HG02759 (cell line): ENCODE measurements at regions not wholly inside any gene's neighbourhood (a gene's known extent, or its start where the extent isn't known, plus 50 kb on each side); places are given as distances from the start of the nearest gene placed in this dataset.
A peak's percentile ranks its signal among the peaks of the same experiment; 100 is the strongest.

Source experiments
- ATAC-seq: cut with Tn5 transposase; IDR thresholded peaks from one replicate; pipeline ENCODE4 v1.9.1; 2021; ENCODE audit warnings: mild to moderate bottlenecking, moderate library complexity; ENCODE audit not compliant: unreplicated experiment

- ATAC-seq: no peak
Observed at GRCh38 chrY:8553614-8554013, 783.6 kb upstream of the TSPY4 start.

DNA sequence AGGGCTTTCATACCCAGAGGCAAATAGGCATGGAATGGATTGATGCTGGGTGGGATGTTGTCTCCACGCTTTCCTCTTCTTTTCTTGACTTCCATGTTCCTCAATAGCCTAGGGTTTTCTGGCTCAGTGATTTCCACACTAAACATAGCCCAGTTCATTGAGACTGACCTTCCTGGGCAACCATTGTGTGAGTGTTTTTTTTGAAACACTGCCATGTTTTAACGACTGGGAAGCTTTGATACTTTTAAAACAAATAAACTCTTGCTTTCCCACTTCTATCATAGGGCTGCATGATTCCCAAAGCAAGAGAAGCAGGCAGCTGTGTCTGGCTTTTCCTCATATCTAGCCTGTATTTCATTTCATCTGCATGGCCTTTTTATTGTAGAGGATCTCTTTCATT lies 775.9 kb upstream of the TSPY4 start:
- ATAC-seq: no peak

- no peak for ATAC-seq
Observed at GRCh38 chrY:8562456-8563090, 774.7 kb upstream of the TSPY4 start.

DNA sequence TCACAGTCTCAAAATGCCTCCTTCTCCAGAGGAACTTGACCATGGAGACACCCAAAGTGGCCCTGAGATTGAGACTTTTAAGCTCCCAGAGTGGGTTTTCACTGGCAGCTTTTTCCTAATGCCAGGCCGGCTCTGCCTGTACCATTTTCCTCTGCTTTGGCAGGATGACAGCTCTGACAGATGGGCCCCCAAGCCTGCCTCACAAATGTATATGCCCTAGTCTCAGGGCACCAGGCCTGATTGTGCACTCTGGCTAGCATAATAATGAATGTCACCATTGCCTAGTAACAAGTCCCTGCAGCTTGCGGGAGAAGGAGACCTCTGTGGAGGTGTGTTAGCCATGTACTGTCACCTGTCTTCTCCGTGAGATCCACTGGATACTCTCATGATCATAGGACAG lies 772.8 kb upstream of the TSPY4 start:
- no peak for ATAC-seq

- peak; percentile 53 for ATAC-seq
Observed at GRCh38 chrY:8566198-8566597, 771.1 kb upstream of the TSPY4 start.

GRCh38 chrY:8570384-8570783 lies 766.9 kb upstream of the TSPY4 start:
- no peak for ATAC-seq

DNA sequence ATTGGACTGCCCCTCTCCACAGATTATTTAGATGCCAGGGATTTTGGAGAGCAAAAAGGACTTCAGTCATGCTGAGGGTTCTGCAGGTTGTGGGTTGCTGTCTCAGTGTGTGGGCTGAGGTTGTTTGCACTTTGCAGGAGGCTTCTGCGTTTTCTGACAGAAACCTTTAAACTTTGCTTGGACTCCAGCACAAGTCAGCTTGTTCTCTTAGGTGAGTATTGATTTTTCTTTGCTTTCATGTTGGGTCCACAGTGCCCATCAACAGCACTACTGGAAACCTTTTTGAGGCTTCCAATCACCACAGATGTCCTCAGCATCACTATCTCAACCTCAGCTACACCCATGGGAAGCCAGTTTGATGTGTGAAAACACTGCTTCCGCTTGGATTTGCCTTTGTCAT lies 764.3 kb upstream of the TSPY4 start:
- ATAC-seq: no peak

DNA sequence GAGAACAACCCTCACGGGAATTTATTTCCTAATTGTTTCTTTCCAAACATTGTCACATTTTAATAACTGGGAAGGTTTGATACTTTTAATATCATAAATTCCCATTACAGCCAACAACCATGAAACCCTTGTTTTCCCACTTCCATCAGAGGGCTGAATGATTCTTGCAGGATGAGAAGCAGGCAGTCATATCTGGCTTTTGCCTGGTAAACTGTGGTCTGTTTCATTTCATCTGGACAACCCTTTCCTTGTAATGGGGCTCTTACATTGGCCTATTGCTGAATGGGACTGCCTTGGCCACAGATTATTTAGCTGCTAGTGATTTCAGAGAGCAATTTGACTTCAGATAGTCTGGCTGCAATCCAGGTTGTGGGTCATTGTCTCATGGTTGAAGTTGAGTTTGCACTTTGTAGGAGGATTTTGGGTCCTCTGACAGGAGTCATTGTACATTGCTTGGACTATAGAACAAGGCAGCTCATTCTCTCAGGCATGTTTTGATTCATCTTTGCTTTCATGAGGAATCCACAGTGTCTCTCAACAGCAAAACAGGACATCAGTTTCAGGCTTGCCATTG lies 754.9 kb upstream of the TSPY4 start:
- no peak for ATAC-seq

DNA sequence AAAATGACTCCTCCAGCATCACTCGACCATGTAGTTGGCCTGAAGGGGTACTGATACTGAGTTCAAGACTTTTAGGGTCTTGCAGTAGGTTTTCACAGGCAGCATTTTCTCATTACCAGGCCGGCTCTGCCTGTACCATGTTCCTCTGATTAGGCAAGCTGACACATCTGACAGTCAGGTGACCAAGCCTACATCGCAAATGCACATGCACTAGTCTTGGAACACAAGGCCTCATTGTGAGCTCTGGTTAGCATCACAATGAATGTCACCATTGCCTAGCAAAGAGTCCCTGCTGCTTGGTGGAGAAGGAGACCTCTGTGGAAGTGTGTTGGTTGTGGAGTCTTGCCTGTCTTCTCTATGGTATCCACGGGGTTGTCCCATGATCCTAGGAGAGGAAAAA lies 754.1 kb upstream of the TSPY4 start:
- no peak for ATAC-seq

DNA sequence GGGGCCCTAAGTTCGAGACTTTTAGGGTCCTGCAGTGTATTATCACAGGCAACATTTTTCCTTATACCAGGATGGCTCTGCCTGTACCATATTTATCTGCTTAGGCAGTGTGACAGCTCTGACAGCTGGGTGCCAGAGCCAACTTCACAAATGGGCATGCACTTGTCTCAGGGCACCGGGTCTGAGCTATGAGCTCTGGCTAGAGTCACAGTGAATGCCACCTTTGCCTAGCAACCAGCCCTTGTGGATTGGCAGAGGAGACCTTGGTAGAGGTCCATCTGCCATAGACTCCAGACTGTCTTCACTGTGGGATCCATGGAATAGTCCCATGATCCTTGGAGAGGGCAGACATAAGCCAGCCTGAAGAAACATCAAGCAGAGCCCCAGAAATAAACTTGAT lies 746.6 kb upstream of the TSPY4 start:
- ATAC-seq: no peak

DNA sequence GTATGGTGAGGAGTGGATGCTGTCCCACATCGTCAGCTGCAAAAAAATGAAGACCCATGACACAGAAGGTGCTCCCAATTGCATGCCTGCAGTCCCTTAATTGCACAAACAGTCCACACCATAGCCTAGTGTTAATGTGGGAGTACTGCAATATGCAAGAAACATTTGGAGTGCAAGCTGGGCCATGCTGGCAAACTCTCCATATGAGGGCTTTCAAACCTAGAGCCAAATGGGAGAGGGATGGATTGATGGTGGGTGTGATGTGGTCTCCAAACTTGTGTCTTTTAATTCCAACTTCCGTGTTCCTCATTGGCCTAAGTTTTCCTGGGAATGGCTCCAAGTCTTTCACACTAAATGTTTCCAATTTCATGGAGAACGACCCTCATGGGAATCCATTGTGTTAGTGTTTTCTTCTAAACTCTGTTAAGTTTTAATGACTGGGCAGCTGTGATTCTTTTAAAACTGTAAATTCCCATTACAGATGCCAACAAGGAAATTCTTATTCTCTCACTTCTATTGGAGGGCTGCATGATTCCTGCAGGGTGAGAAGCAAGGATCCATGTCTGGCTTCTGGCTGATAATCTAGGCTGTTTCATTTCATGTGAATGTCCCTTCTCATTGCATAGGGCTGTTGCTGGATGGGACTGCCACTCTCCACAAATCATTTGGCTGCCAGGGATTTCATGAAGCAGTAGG lies 745.3 kb upstream of the TSPY4 start:
- no peak for ATAC-seq

DNA sequence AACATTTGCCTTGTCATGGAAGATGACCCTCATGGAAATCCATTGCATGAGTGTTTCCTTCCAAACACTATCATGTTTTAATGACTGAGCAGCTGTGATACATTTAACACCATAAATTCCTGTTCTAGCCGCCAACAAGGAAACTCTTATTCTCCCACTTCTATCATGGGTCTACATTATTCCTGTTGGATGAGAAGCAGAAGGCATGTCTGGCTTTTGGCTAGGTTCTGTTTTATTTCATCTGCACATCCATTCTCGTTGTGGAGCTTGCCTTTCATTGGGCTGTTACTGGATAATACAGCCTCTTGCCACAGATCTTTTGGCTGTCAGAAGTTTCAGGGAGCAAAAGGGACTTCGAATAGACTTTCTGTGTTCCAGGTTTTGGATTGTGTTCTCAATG lies 742.6 kb upstream of the TSPY4 start:
- ATAC-seq: no peak

- ATAC-seq: no peak
Observed at GRCh38 chrY:8599141-8599540, 738.1 kb upstream of the TSPY4 start.

DNA sequence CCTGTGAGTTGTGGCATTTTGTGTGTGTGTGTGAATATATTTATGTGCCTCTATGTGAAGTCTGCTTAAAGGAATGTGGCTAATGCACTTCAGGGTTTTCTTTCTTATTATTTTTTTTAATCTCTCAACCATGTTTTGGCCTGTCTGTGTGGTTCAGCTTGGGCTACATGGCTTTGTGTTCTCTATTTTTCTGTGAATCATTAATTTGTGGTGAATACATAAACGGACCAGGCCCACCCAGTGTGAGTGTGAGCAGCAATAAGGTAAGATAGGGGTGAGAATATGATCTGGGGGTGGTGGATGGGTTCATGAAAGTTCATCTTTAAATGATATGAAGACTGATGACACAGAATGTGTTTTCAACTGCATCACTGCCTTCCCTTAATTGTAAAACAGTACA lies 726.6 kb upstream of the TSPY4 start:
- ATAC-seq: peak; percentile 96

DNA sequence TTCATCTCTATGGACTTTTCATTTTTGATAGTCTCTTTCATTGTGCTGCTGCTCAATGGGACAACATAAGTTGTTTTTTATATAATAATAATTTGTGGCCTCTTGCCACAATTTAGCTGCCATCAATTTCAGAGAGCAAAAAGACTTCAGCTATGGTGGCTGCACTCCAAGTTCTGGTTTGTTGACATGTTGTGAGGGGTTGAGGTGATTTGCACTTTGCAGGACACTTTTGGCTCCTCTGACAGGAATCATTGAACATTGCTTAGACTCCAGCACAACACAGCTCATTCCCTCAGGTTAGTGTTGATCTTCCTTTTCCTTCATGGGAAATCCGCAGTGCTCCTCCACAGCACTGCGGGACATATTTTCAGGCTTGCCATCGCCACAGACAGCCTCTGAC lies 725.4 kb upstream of the TSPY4 start:
- ATAC-seq: no peak

DNA sequence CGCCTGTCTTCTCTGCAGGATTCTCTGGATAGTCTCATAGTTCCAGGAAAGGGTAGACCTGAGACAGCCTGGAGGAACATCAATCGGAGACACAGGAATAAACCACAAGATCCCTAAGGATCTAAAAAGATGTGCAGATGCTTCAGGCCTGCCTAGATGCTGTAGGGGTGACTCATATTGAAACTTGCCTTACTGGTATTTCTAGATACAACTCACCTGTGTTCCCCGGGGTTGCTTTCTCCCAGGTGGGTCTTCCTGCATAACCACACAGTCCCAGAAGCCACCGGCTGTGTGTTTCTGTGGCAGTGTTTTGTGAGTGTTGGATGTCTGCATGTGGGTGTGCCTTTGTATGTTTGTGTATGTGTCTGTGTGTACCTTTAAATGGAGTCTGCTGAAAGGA lies 719.0 kb upstream of the TSPY4 start:
- ATAC-seq: no peak

GRCh38 chrY:8622156-8622555 lies 715.1 kb upstream of the TSPY4 start:
- no peak for ATAC-seq

DNA sequence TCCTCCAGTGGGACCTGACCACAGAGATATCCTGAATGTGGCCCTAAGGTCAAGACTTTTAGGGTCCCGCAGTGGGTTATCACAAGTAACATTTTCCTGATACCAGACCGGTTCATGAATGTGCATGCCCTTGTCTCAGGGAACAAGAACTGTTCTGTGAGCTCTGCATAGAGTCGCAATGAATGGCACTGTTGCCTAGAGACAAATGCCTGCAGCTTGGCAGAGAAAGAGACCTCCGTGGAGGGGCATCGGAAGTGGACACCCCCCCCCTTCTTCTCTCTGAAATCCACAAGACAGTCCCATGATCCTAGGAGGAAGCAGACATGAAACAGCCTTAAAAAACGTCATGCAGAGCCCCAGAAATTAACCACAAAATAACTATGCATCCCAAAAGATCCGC lies 714.4 kb upstream of the TSPY4 start:
- ATAC-seq: no peak

- no peak for ATAC-seq
Observed at GRCh38 chrY:8629636-8630035, 707.6 kb upstream of the TSPY4 start.

DNA sequence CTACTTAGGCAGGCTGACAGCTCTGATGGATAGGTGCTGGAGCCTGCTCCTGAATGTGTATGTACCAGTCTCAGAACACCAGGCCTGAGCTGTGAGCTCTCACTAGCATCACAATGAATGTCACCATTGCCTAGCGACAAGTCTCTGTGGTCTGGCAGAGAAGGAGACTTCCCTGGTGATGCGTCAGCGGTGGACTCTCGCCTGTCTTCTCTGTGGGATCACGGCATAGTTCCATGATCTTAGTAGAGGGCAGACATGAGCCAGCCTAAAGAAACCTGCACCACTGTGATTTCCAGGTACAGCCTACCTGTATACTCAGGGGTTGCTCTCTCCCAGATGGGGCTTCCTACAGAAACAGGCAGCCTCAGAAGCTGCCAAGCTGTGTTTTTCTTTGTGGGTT lies 699.2 kb upstream of the TSPY4 start:
- ATAC-seq: no peak

- no peak for ATAC-seq
Observed at GRCh38 chrY:8644926-8645325, 692.3 kb upstream of the TSPY4 start.

GRCh38 chrY:8652445-8652844 lies 684.8 kb upstream of the TSPY4 start:
- no peak for ATAC-seq

GRCh38 chrY:8655017-8655416 lies 682.2 kb upstream of the TSPY4 start:
- no peak for ATAC-seq
